A204.1 (cell line): ENCODE measurements at regions not wholly inside any gene's neighbourhood (a gene's known extent, or its start where the extent isn't known, plus 50 kb on each side); places are given as distances from the start of the nearest gene placed in this dataset.

ENCODE experiments used
- FAIRE-seq: peaks from 2 replicates; lab custom pipeline; 2012; peaks lifted over from hg19 to GRCh38; lab: Jason Lieb, UNC

DNA sequence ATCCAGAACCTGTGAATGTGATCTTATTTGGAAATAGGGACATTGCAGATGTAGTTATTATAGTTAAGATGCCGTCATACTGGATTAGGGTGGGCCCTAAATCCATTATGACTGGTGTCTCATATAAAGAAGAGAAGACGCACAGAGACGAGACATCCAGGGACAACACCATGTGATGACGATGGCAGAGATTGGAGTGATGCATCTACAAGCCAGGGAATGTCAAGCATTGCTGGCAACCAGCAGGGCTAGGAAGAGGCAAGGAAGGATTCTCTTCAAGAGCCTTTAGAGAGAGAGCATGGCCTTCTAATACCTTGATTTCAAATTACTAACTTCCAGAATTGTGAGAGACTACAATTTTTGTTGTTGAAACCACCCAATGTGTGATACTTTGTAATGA, 345.8 kb downstream of the PTEN start:
- no peak for FAIRE-seq

DNA sequence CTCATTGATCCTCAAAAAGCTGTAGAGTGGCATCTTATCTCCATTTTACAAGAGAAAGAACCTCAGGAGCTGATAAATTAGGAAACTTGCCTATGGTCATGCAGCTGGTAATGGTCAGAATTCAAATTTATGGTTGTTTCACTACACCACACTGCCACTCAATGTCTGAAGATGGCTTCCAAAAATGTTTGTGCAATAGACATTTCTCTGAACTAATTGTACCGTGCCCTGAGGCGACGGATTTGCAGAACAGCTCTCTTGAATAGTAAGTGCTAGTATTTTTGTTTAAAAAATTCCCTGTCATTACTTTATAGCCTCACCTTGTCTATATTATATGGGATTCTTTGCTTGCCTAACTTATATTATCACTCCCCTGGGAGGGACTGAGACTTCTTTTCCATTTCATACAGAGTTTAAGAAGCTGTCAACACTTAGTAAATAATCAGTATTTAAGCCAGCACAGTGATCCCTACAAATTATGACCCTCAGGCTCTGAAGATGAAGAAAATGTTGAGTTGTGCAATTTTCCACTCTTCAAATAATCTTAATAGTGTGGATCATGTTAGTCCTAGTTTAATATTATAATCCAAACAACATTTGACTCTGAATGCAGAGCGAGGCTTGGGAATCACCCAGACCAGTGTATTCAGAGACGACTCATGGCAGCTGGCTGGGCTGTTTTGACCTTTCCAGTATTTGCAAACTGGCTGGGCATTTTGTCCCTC, 346.6 kb downstream of the PTEN start:
- FAIRE-seq: no peak

DNA sequence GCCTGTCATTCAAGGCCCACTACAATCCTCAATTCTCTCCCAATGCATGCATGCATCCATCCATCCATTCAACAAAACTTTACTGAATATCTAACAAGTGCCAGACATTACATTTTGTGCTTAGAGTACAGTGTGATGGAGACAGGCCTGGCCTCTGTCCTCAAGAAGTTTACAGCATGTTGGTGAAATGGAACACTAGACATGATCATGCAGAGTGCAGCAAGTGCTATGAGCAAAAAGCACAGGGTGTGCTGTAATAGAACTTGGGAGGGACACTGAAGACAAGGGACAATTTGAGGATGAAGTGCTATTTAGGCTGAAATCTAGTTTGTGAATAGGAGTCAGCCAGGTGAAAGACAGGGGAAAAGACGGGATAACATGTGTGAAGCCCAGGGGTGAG, 347.8 kb downstream of the PTEN start:
- no peak for FAIRE-seq

DNA sequence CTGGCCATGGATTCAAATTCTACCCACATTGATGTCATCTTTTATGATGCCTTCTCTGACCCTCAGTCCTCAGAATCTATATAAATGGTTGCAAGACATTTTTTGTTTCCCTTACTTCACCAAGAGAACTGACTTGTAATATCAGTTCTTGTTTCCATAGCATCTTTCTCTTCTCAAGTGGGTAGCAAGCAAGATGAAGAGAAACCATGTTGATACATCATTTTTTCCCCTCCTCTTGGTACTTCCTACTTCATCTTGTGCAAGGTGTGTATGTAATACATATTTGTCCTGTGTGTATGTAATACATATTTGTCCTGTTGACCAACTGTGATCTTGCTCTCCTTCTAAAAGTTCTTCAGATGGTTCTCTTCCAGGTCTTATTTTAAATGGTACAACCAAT, 348.6 kb downstream of the PTEN start:
- FAIRE-seq: no peak

DNA sequence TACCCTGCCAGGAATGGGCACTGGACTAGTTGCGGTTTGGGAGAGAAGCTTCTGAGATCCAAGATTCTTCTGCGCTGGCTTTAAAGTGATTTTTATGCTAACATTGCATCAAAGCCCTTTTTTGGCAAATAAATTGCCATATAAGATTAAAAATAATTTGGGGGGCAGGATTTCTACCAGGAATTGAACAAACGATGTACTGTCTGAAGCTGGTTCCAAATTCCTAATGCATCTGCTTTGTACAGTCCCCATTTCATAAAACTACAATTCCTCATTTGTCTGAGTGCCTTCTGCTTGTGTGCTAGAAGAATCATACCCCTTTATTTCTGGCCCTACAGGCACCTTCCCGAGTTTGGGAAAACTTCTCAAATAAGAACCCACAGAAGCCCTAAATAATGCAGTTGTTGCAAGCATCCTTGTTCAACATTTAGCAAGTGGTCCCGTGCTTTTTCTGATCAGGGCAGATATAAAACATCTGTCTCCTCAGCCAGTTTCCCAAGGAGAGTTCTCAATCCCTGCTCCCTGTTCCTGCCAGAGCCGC, 349.7 kb downstream of the PTEN start:
- FAIRE-seq: no peak

DNA sequence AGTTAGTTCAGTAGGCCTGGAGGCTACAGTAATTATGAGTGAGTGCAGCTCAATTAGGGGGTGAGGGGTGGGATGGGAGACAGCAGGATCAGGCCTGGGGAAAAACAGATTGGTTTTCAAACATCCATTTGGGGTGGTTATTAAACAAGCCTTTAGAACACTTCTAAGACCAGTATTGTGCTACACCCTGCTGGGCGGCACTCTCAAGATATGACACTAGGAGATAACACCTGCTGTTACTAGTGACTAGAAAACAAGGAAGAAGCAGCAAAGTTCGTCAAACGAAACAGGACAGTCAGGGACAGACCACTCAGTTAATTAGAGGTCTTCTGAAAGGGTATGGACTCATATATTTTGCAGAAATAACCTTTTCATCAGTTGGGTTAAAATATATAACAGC, 353.6 kb downstream of the PTEN start:
- no peak for FAIRE-seq

DNA sequence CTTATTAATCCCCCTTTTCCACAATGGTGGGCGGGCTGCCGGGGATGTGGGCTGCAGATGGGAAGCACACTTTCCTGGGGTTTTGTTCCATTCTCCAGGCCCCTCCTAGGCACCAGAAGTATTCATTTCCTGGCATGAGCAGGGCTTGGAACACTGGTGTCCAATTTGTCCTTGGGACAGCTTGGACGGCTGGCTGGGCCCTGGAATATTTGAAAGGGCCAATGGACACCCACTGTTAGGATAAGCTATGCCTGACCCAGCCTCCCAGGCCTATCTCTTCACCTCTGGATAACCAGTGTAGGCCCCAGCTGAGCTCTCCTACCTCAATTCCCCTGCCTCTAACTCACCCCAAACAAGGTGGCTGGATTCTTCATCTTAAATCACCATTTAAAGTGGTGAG, 354.9 kb downstream of the PTEN start:
- FAIRE-seq: no peak

DNA sequence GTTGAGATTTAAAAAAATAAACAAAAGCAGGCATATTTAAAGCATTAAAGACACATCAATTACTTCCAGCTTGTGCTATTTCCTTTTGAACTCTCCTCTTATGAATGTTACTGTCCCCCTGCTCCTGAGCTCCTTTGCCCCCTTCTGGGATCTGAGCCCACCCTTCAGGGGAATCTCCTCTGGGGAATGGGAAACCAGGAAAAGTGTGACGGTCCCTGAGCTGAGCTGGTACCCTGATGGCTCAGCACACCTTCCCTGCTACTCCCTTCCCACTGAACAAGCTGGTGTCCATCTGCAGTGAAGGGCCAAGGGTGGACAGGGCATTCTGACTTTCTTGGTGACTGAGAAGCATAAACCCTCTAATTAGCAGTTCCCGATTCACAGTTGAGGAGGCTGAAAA, 356.3 kb downstream of the PTEN start:
- FAIRE-seq: no peak

DNA sequence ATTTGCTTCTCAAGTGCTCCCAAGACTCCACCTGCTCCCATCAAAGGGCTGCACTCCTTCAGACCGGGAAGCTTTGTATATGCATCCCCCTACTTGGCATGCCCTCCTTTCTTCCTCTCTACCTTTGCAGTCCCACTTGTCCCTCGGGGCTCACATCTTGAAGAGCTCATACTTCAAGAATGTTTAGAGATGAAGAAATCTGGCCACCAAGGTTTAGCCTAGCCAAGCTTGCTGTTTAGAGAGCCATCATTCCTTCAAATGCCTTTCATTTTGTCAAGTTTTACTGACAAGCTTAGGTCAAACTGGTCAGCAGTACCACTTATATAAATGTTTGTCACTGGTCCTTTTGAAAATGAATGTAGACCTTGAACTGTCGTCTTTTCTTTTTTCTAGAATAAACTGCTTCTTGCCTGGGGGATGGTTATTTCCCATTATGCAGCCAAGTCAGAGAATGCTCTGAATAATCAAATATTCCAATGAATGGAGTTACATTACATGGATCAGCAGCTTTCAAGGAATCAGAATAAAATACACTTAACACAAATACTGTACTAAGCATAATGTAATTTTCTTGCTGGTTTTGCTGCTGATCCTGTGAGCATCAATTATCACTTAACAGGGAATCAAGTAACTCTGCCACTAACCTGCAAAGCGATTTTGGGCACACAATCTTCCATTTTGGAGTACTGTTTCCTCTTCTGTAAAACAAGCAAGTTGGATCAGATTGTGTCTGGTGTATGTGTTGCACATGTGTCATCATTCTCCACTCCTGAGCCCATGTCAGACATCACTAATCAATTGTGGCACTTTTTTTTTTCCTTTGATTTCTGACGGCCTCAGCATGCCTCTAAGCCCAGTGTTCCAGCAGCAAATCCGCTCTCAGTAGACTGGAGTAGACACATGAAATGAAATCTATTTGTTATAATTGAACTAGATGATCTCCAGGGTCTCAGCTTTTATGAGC, 357.9 kb downstream of the PTEN start:
- no peak for FAIRE-seq

DNA sequence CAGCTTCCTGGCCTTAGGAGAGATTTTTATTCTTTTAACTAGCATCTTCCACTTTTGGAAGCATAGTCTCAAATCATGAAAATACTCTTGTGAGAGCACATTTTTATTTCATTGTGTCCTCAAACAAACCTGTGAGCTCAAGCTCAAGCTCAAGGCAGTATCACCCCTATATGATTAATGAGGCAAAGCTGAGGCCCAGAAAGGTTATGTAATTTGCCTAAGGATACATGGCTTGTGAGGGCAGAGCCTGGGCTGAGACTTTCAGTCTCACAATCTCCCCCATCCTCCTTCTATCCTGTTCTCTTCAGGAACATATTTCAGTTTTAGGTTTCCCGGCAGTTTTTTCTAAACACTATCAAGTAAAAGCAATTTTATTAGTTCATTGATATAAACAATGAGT, 359.5 kb downstream of the PTEN start:
- no peak for FAIRE-seq
